PC-9 (cell line): ENCODE measurements at regions not wholly inside any gene's neighbourhood (a gene's known extent, or its start where the extent isn't known, plus 50 kb on each side); places are given as distances from the start of the nearest gene placed in this dataset.

ENCODE experiments used
- BruUV-seq: library from RNA; stranded (reverse); fragments of 400-500 nt; replicated peaks from 2 replicates; lab custom pipeline; 2021; lab: Mats Ljungman, UMichigan
- CTCF ChIA-PET: fragments of 300-600 bp; sonication (Branson Sonifier 250); formaldehyde crosslinking; loops from one replicate; lab custom pipeline; 2022; ENCODE audit warnings: antibody characterized with exemption; lab: Charles Lee
- POLR2A ChIA-PET: fragments of 300-600 bp; sonication (Branson Sonifier 250); formaldehyde crosslinking; loops from one replicate; lab custom pipeline; 2022; ENCODE audit warnings: antibody characterized with exemption; ENCODE audit not compliant: unreplicated experiment; lab: Charles Lee
- DNase-seq, 2 experiments: peaks; one replicate each; pipeline versions ENCODE4 v3.0.0 to v3.0.0-alpha.2; 2015 to 2022; ENCODE audit warnings: mixed read lengths in 1 of 2
- H2AFZ ChIP-seq: fragments of 200-600 bp; sonication (generic); 2 replicates; pipeline ENCODE4 v1.8.1; 2017; ENCODE audit warnings: antibody characterized with exemption
- H3F3A ChIP-seq: fragments of 200-600 bp; sonication (generic); 2 replicates; pipeline ENCODE4 v1.8.1; 2017; ENCODE audit warnings: antibody characterized with exemption, mild to moderate bottlenecking, low read depth; ENCODE audit not compliant: insufficient read depth
- H3K27ac ChIP-seq: fragments of 200-600 bp; sonication (generic); 2 replicates; pipeline ENCODE4 v1.6.1; 2016; ENCODE audit warnings: mixed run types
- H3K27me3 ChIP-seq: fragments of 200-600 bp; sonication (generic); 2 replicates; pipeline ENCODE4 v1.6.1; 2016; ENCODE audit warnings: low read depth, mixed run types; ENCODE audit not compliant: insufficient read depth
- H3K36me3 ChIP-seq: fragments of 200-600 bp; sonication (generic); 2 replicates; pipeline ENCODE4 v1.6.1; 2016; ENCODE audit warnings: low read depth, mixed run types
- H3K4me1 ChIP-seq: fragments of 200-600 bp; sonication (generic); replicated peaks from 2 replicates; pipeline ENCODE4 v1.6.1; 2016; ENCODE audit warnings: mixed run types; ENCODE audit not compliant: insufficient read depth
- H3K4me2 ChIP-seq: fragments of 200-600 bp; sonication (generic); 2 replicates; pipeline ENCODE4 v1.6.1; 2017; ENCODE audit warnings: mixed run types
- H3K4me3 ChIP-seq: fragments of 200-600 bp; sonication (generic); 2 replicates; pipeline ENCODE4 v1.6.1; 2016; ENCODE audit warnings: mixed run types
- H3K79me2 ChIP-seq: fragments of 200-600 bp; sonication (generic); 2 replicates; pipeline ENCODE4 v1.6.1; 2017; ENCODE audit warnings: low read depth, mixed run types
- H3K9me2 ChIP-seq: fragments of 200-600 bp; sonication (generic); 2 replicates; pipeline ENCODE4 v1.8.1; 2017; ENCODE audit warnings: mild to moderate bottlenecking; ENCODE audit not compliant: insufficient read depth
- H3K9me3 ChIP-seq: fragments of 200-600 bp; sonication (generic); 2 replicates; pipeline ENCODE4 v1.8.1; 2016; ENCODE audit warnings: low read depth; ENCODE audit not compliant: insufficient read depth
- H4K20me1 ChIP-seq: fragments of 200-600 bp; sonication (generic); 2 replicates; pipeline ENCODE4 v1.8.1; 2017; ENCODE audit not compliant: insufficient read depth
- CTCF ChIP-seq: fragments of 200-600 bp; sonication (generic); conservative IDR thresholded peaks from 2 replicates; pipeline ENCODE4 v1.6.1; 2017; ENCODE audit warnings: mixed run types, antibody characterized with exemption, mild to moderate bottlenecking, moderate library complexity
- EZH2 ChIP-seq: fragments of 200-600 bp; sonication (generic); IDR thresholded peaks from 2 replicates; pipeline ENCODE4 v1.8.0; 2017; ENCODE audit warnings: antibody characterized with exemption, low read depth
- intact Hi-C: fragments of 100-400 bp; cut with micrococcal nuclease; formaldehyde crosslinking; loops from one replicate; pipeline ENCODE4 v1.10.0; 2022; ENCODE audit not compliant: unreplicated experiment

- Histone ChIP-seq H3K27ac (no peak overlapping the region), H4K20me1 (no peaks in the 10 kb centered on the region; the same call in 1 of the 2 replicates), H3K27me3 (no peaks in the 10 kb centered on the region), H3K4me2 (no peak overlapping the region), H3F3A (no peaks in the 10 kb centered on the region), H3K79me2 (no peaks in the 10 kb centered on the region), H2AFZ (no peak overlapping the region), H3K36me3 (no peaks in the 10 kb centered on the region), H3K9me2 (no peaks in the 10 kb centered on the region), H3K4me3 (no peak overlapping the region), H3K4me1 (no peaks in the 10 kb centered on the region), H3K9me3 (no peaks in the 10 kb centered on the region)
- TF ChIP-seq EZH2, result no peak
- no peak for TF ChIP-seq CTCF
- POLR2A ChIA-PET, result no interaction called here
- no peak for DNase-seq
- no TSS peak for BruUV-seq
- intact Hi-C loops, result no loop called here
- CTCF ChIA-PET, result no interaction called here
Measured at GRCh38 chr11:79626135-79627075, 185.6 kb upstream of the TENM4 start.

GRCh38 chr11:79623375-79623774 is 182.5 kb upstream of the TENM4 start:
- Histone ChIP-seq H2AFZ (no peak overlapping the region), H3K4me2 (no peak overlapping the region), H3K27me3 (no peaks in the 10 kb centered on the region), H3F3A (no peaks in the 10 kb centered on the region), H3K4me3 (no peak overlapping the region), H3K79me2 (no peaks in the 10 kb centered on the region), H3K4me1 (no peaks in the 10 kb centered on the region), H4K20me1 (no peaks in the 10 kb centered on the region; the same call in 1 of the 2 replicates), H3K9me3 (no peaks in the 10 kb centered on the region), H3K27ac (no peak overlapping the region), H3K9me2 (no peaks in the 10 kb centered on the region), H3K36me3 (no peaks in the 10 kb centered on the region)
- POLR2A ChIA-PET, result no interaction called here
- CTCF ChIA-PET, result no interaction called here
- no peak for DNase-seq
- TF ChIP-seq EZH2, result no peak
- TF ChIP-seq CTCF, result no peak
- no TSS peak for BruUV-seq
- intact Hi-C loops, result no loop called here

GRCh38 chr11:79617561-79617960 is 176.7 kb upstream of the TENM4 start:
- H3K4me3 ChIP-seq, result no peak overlapping the region
- intact Hi-C loops, result no loop called here
- H3K79me2 ChIP-seq, result no peaks in the 10 kb centered on the region
- BruUV-seq, result no TSS peak
- H3K4me1 ChIP-seq, result no peaks in the 10 kb centered on the region
- no peaks in the 10 kb centered on the region for H3K36me3 ChIP-seq
- H3K4me2 ChIP-seq, result no peak overlapping the region
- H3K27ac ChIP-seq, result no peak overlapping the region
- H4K20me1 ChIP-seq, result no peaks in the 10 kb centered on the region
- H2AFZ ChIP-seq, result no peak overlapping the region
- H3K27me3 ChIP-seq, result peaks cover 12% of the 10 kb centered on the region; the same call in 1 of the 2 replicates
- ChIA-PET POLR2A (no interaction called here), CTCF (no interaction called here)
- H3K9me2 ChIP-seq, result no peaks in the 10 kb centered on the region
- TF ChIP-seq CTCF (no peak), EZH2 (no peak)
- H3F3A ChIP-seq, result no peaks in the 10 kb centered on the region
- no peak for DNase-seq
- no peaks in the 10 kb centered on the region for H3K9me3 ChIP-seq
